ENCODE measurements at regions not wholly inside any gene's neighbourhood (a gene's known extent, or its start where the extent isn't known, plus 50 kb on each side); places are given as distances from the start of the nearest gene placed in this dataset.

- TF ChIP-seq, protein P1, sequence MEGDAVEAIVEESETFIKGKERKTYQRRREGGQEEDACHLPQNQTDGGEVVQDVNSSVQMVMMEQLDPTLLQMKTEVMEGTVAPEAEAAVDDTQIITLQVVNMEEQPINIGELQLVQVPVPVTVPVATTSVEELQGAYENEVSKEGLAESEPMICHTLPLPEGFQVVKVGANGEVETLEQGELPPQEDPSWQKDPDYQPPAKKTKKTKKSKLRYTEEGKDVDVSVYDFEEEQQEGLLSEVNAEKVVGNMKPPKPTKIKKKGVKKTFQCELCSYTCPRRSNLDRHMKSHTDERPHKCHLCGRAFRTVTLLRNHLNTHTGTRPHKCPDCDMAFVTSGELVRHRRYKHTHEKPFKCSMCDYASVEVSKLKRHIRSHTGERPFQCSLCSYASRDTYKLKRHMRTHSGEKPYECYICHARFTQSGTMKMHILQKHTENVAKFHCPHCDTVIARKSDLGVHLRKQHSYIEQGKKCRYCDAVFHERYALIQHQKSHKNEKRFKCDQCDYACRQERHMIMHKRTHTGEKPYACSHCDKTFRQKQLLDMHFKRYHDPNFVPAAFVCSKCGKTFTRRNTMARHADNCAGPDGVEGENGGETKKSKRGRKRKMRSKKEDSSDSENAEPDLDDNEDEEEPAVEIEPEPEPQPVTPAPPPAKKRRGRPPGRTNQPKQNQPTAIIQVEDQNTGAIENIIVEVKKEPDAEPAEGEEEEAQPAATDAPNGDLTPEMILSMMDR (IDR thresholded peaks at IDR 0.05): no peak
- no peak for TF ChIP-seq POLR2A (IDR thresholded peaks at IDR 0.05)
These were observed 88.2 kb upstream of the NTF3 start for GRCh38 chr12:5343711-5344110.

Measured in Peyer's patch (tissue), 4 donors.